NCI-H774 (cell line): ENCODE measurements at regions not wholly inside any gene's neighbourhood (a gene's known extent, or its start where the extent isn't known, plus 50 kb on each side); places are given as distances from the start of the nearest gene placed in this dataset.
"Not testable (repeated sequence)": the region's sequence is repeated elsewhere in the genome, so short reads cannot be mapped to it uniquely, and the experiment has no call there.

Source experiments
- DNase-seq: peaks from one replicate; lab custom pipeline; 2025; lab: John Stamatoyannopoulos, UW

- DNase-seq = no peak
These were observed 60.7 kb upstream of the PHF21A start for GRCh38 chr11:46181843-46182424.

- no peak for DNase-seq
These were observed 60.1 kb upstream of the PHF21A start for GRCh38 chr11:46181387-46181786.

GRCh38 chr11:46180736-46181135 is 59.5 kb upstream of the PHF21A start:
- no peak for DNase-seq

GRCh38 chr11:46178513-46178912 is 57.3 kb upstream of the PHF21A start:
- DNase-seq = no peak

GRCh38 chr11:46176421-46176820 is 55.2 kb upstream of the PHF21A start:
- no peak for DNase-seq

- DNase-seq = no peak
These were observed 54.2 kb upstream of the PHF21A start for GRCh38 chr11:46175401-46176002.

- DNase-seq = not testable (repeated sequence)
These were observed 50.4 kb upstream of the PHF21A start for GRCh38 chr11:46171693-46172092.
